ENCODE measurements at regions not wholly inside any gene's neighbourhood (a gene's known extent, or its start where the extent isn't known, plus 50 kb on each side); places are given as distances from the start of the nearest gene placed in this dataset.
A peak's percentile ranks its signal among the peaks of the same experiment; 100 is the strongest.

GRCh38 chr6:85390775-85391174, 59.1 kb upstream of the NT5E start:
- DNase-seq (ENCODE audit: low read depth), result no peak
- H3K4me3 ChIP-seq (ENCODE audit: low read depth, low read length), result no peak overlapping the region
- TF ChIP-seq MYC (IDR thresholded peaks at IDR 0.05; ENCODE audit: low read depth, low read length) (no peak), POLR2A (IDR thresholded peaks at IDR 0.05; ENCODE audit: extremely low read depth, insufficient read length) (no peak), MAX (IDR thresholded peaks at IDR 0.05; ENCODE audit: low read depth, low read length) (no peak), CTCF (IDR thresholded peaks at IDR 0.05; ENCODE audit: low read depth, low read length) (no peak)

GRCh38 chr6:85390105-85390728, 59.7 kb upstream of the NT5E start:
- no peak for DNase-seq (ENCODE audit: low read depth)
- no peak overlapping the region for H3K4me3 ChIP-seq (ENCODE audit: low read depth, low read length)
- TF ChIP-seq POLR2A (IDR thresholded peaks at IDR 0.05; ENCODE audit: extremely low read depth, insufficient read length) (no peak), CTCF (IDR thresholded peaks at IDR 0.05; ENCODE audit: low read depth, low read length) (no peak), MAX (IDR thresholded peaks at IDR 0.05; ENCODE audit: low read depth, low read length) (no peak)

GRCh38 chr6:85389151-85389797, 60.6 kb upstream of the NT5E start:
- H3K4me3 ChIP-seq (ENCODE audit: low read depth, low read length), result no peak overlapping the region
- DNase-seq (ENCODE audit: low read depth), result peak; percentile 13
- no peak for TF ChIP-seq MAX (IDR thresholded peaks at IDR 0.05; ENCODE audit: low read depth, low read length)
- no peak for TF ChIP-seq POLR2A (IDR thresholded peaks at IDR 0.05; ENCODE audit: extremely low read depth, insufficient read length)
- no peak for TF ChIP-seq MYC (IDR thresholded peaks at IDR 0.05; ENCODE audit: low read depth, low read length)

- H3K4me3 ChIP-seq (ENCODE audit: low read depth, low read length), result no peak overlapping the region
- no peak for DNase-seq (ENCODE audit: low read depth)
- TF ChIP-seq CTCF (IDR thresholded peaks at IDR 0.05; ENCODE audit: low read depth, low read length) (no peak), MAX (IDR thresholded peaks at IDR 0.05; ENCODE audit: low read depth, low read length) (no peak), POLR2A (IDR thresholded peaks at IDR 0.05; ENCODE audit: extremely low read depth, insufficient read length) (no peak), MYC (IDR thresholded peaks at IDR 0.05; ENCODE audit: low read depth, low read length) (no peak)
Measured at GRCh38 chr6:85388531-85388930, 61.4 kb upstream of the NT5E start.

- no peak for DNase-seq (ENCODE audit: low read depth)
- TF ChIP-seq MYC (IDR thresholded peaks at IDR 0.05; ENCODE audit: low read depth, low read length) (no peak), CTCF (IDR thresholded peaks at IDR 0.05; ENCODE audit: low read depth, low read length) (no peak), MAX (IDR thresholded peaks at IDR 0.05; ENCODE audit: low read depth, low read length) (no peak), POLR2A (IDR thresholded peaks at IDR 0.05; ENCODE audit: extremely low read depth, insufficient read length) (no peak)
- no peak overlapping the region for H3K4me3 ChIP-seq (ENCODE audit: low read depth, low read length)
Measured at GRCh38 chr6:85385636-85386315, 64.1 kb upstream of the NT5E start.

- H3K4me3 ChIP-seq (ENCODE audit: low read depth, low read length), result no peak overlapping the region
- no peak for DNase-seq (ENCODE audit: low read depth)
- TF ChIP-seq POLR2A (IDR thresholded peaks at IDR 0.05; ENCODE audit: extremely low read depth, insufficient read length), result no peak
- TF ChIP-seq MAX (IDR thresholded peaks at IDR 0.05; ENCODE audit: low read depth, low read length), result no peak
- no peak for TF ChIP-seq MYC (IDR thresholded peaks at IDR 0.05; ENCODE audit: low read depth, low read length)
- TF ChIP-seq CTCF (IDR thresholded peaks at IDR 0.05; ENCODE audit: low read depth, low read length), result no peak
Measured at GRCh38 chr6:85383042-85383441, 66.8 kb upstream of the NT5E start.
